ENCODE measurements at regions not wholly inside any gene's neighbourhood (a gene's known extent, or its start where the extent isn't known, plus 50 kb on each side); places are given as distances from the start of the nearest gene placed in this dataset.

GRCh38 chr9:2962471-2963172, 118.7 kb upstream of the PUM3 start:
- TF ChIP-seq CTCF (IDR thresholded peaks at IDR 0.05; ENCODE audit: partially characterized antibody, unreplicated experiment) = no peak
- no peak for DNase-seq
- Mint-ChIP-seq H3K27ac (ENCODE audit: unreplicated experiment) (no peak overlapping the region), H3K36me3 (ENCODE audit: unreplicated experiment) (no peaks in the 10 kb centered on the region), H3K4me3 (ENCODE audit: unreplicated experiment) (no peak overlapping the region), H3K4me1 (ENCODE audit: low read depth, unreplicated experiment) (peaks cover 17% of the 10 kb centered on the region), H3K27me3 (ENCODE audit: unreplicated experiment) (peaks cover 5% of the 10 kb centered on the region), H3K9me3 (ENCODE audit: unreplicated experiment) (peaks cover 7% of the 10 kb centered on the region)

GRCh38 chr9:2958219-2958618, 114.3 kb upstream of the PUM3 start:
- H3K9me3 Mint-ChIP-seq (ENCODE audit: unreplicated experiment) = peaks cover 2% of the 10 kb centered on the region
- no peak for DNase-seq
- no peak overlapping the region for H3K4me3 Mint-ChIP-seq (ENCODE audit: unreplicated experiment)
- H3K4me1 Mint-ChIP-seq (ENCODE audit: low read depth, unreplicated experiment) = peaks cover 13% of the 10 kb centered on the region
- H3K27me3 Mint-ChIP-seq (ENCODE audit: unreplicated experiment) = peaks cover 2% of the 10 kb centered on the region
- H3K36me3 Mint-ChIP-seq (ENCODE audit: unreplicated experiment) = no peaks in the 10 kb centered on the region
- H3K27ac Mint-ChIP-seq (ENCODE audit: unreplicated experiment) = no peak overlapping the region
- no peak for TF ChIP-seq CTCF (IDR thresholded peaks at IDR 0.05; ENCODE audit: partially characterized antibody, unreplicated experiment)

- no peaks in the 10 kb centered on the region for H3K36me3 Mint-ChIP-seq (ENCODE audit: unreplicated experiment)
- H3K4me3 Mint-ChIP-seq (ENCODE audit: unreplicated experiment) = no peak overlapping the region
- H3K4me1 Mint-ChIP-seq (ENCODE audit: low read depth, unreplicated experiment) = peaks cover 8% of the 10 kb centered on the region
- peaks cover 2% of the 10 kb centered on the region for H3K27me3 Mint-ChIP-seq (ENCODE audit: unreplicated experiment)
- peaks cover 2% of the 10 kb centered on the region for H3K9me3 Mint-ChIP-seq (ENCODE audit: unreplicated experiment)
- no peak for DNase-seq
- no peak for TF ChIP-seq CTCF (IDR thresholded peaks at IDR 0.05; ENCODE audit: partially characterized antibody, unreplicated experiment)
- H3K27ac Mint-ChIP-seq (ENCODE audit: unreplicated experiment) = no peak overlapping the region
These were observed 113.8 kb upstream of the PUM3 start for GRCh38 chr9:2957656-2958200.

GRCh38 chr9:2955575-2955974, 111.7 kb upstream of the PUM3 start:
- peaks cover 2% of the 10 kb centered on the region for H3K27me3 Mint-ChIP-seq (ENCODE audit: unreplicated experiment)
- no peak overlapping the region for H3K27ac Mint-ChIP-seq (ENCODE audit: unreplicated experiment)
- H3K36me3 Mint-ChIP-seq (ENCODE audit: unreplicated experiment) = no peaks in the 10 kb centered on the region
- peaks cover 2% of the 10 kb centered on the region for H3K9me3 Mint-ChIP-seq (ENCODE audit: unreplicated experiment)
- no peak overlapping the region for H3K4me3 Mint-ChIP-seq (ENCODE audit: unreplicated experiment)
- TF ChIP-seq CTCF (IDR thresholded peaks at IDR 0.05; ENCODE audit: partially characterized antibody, unreplicated experiment) = no peak
- DNase-seq = no peak
- H3K4me1 Mint-ChIP-seq (ENCODE audit: low read depth, unreplicated experiment) = peaks cover 5% of the 10 kb centered on the region

- H3K27me3 Mint-ChIP-seq (ENCODE audit: unreplicated experiment) = peaks cover 3% of the 10 kb centered on the region
- H3K9me3 Mint-ChIP-seq (ENCODE audit: unreplicated experiment) = peaks cover 3% of the 10 kb centered on the region
- H3K27ac Mint-ChIP-seq (ENCODE audit: unreplicated experiment) = no peak overlapping the region
- H3K4me1 Mint-ChIP-seq (ENCODE audit: low read depth, unreplicated experiment) = no peaks in the 10 kb centered on the region
- no peak overlapping the region for H3K4me3 Mint-ChIP-seq (ENCODE audit: unreplicated experiment)
- no peak for TF ChIP-seq CTCF (IDR thresholded peaks at IDR 0.05; ENCODE audit: partially characterized antibody, unreplicated experiment)
- no peak for DNase-seq
- no peaks in the 10 kb centered on the region for H3K36me3 Mint-ChIP-seq (ENCODE audit: unreplicated experiment)
These were observed 95.5 kb upstream of the PUM3 start for GRCh38 chr9:2939368-2939767.
